GM12865 (cell line): ENCODE measurements at regions not wholly inside any gene's neighbourhood (a gene's known extent, or its start where the extent isn't known, plus 50 kb on each side); places are given as distances from the start of the nearest gene placed in this dataset.
"Not testable (repeated sequence)": the region's sequence is repeated elsewhere in the genome, so short reads cannot be mapped to it uniquely, and the experiment has no call there.

ENCODE experiments used
- DNase-seq: peaks from one replicate; pipeline ENCODE4 v3.0.0; 2010; ENCODE audit warnings: low read depth
- H3K4me3 ChIP-seq: 2 replicates; pipeline ENCODE4 v1.5.1; 2011; ENCODE audit warnings: mild to moderate bottlenecking, low read depth, low read length, control low read depth
- CTCF ChIP-seq: IDR thresholded peaks from 2 replicates; pipeline ENCODE4 v1.5.1; 2011; ENCODE audit warnings: low read length, control low read depth, low read depth, inconsistent platforms; ENCODE audit not compliant: insufficient read depth; ENCODE audit errors: missing control alignments

DNA sequence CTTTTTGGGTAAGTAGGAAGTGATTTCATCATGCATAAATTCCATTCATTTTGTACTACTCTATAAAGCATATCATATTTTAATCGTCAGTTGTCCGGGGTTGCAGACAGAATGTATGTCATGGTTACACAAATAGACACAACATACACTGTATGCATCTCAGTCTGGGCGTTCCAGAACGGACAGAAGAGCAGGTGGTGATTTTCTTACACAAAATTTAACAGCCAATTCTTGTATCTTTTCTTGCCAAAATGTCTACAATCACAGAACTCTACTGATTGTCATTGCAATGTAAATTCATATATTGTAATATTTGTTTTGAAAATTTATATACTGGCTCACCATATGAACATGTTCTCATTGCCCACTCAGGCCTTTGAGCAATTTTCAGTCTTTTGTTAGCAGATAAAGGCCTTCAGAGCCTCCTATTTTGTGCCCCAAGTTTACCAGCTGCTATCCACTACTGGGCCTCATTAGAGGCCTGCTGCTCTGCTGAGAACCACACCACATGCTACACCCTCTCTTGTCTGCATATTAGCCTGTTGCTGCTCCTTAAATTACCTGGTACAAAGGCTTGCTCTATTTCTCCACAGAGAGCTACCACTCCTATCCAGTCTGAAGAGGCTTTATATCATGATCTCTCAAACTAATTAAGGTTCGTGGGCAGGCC, 61.5 kb downstream of the PRDM13 start:
- no peak for DNase-seq
- TF ChIP-seq CTCF: no peak
- no peak overlapping the region for H3K4me3 ChIP-seq

DNA sequence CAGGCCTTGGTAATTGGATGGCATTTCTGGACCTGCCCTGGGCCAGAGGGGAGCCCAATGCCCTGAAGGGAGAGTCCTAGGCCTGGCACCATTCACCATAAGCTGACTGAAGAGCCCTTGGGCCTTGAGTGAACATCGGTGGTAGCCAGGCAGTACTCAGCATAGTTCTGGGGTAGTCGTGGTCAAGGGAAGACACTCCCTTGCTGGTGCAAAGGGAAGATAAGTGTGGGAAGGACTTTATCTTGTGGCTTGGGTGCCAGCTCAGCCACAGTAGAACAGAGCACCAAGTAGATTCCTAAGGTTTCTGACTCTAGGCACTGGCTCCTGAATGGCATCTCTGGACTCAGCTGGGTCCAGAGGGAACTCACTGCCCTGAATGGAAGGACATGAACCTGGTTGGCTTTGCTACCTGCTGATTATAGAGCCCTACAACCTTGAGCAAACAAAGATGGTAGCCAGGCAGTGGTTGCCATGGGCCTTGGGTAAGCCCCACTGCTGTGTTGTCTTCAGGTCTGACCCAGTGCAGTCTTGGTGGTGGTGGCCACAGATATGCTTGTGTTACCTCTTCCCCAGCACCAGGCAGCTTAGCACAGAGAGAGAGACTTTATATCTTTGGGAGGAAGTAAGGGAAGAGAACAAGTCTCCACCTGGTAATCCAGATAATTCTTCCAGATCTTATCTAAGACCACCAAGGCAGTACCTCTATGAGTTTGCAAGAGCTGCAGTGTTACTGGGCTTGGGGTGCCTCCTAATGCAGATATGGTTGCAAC, 83.5 kb downstream of the PRDM13 start:
- DNase-seq: no peak

GRCh38 chr6:99702287-99702686, 95.7 kb downstream of the PRDM13 start:
- not testable (repeated sequence) for DNase-seq, H3K4me3 ChIP-seq

More for the DNA sequence above, 83.5 kb downstream of the PRDM13 start:
- no peak overlapping the region for H3K4me3 ChIP-seq
- no peak for TF ChIP-seq CTCF

GRCh38 chr6:99709062-99709461, 102.4 kb downstream of the PRDM13 start:
- no peak for DNase-seq
- no peak for TF ChIP-seq CTCF
- H3K4me3 ChIP-seq: no peak overlapping the region

DNA sequence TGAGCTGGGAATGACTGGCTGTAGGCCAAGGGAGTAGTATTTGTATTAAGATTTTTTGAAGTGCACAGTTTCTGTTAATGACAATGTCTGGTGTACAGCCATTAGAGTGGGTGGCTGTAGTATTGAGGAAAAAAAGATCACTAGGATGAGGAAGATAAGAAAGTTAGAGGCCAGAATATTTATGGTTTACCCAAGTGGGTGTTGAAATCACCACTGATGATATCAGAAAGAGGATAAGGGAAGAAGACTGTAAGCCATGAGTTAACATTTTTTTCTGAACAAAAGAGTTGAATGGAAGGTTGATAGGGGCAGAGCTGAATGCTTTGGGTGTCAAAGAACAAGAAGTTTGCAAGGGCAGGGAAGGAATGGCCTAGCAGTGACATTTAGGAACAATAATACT, 104.7 kb downstream of the PRDM13 start:
- DNase-seq: no peak
- TF ChIP-seq CTCF: no peak
- no peak overlapping the region for H3K4me3 ChIP-seq

GRCh38 chr6:99711925-99712324, 105.3 kb downstream of the PRDM13 start:
- H3K4me3 ChIP-seq: no peak overlapping the region
- no peak for TF ChIP-seq CTCF
- DNase-seq: no peak

GRCh38 chr6:99712519-99712918, 105.9 kb downstream of the PRDM13 start:
- no peak for DNase-seq
- H3K4me3 ChIP-seq: no peak overlapping the region
- TF ChIP-seq CTCF: no peak

GRCh38 chr6:99722043-99722442, 115.4 kb downstream of the PRDM13 start:
- H3K4me3 ChIP-seq, DNase-seq: not testable (repeated sequence)

- DNase-seq: not testable (repeated sequence)
Observed at GRCh38 chr6:99730237-99730636, 123.6 kb downstream of the PRDM13 start.

More at GRCh38 chr6:99730237-99730636, 123.6 kb downstream of the PRDM13 start:
- not testable (repeated sequence) for H3K4me3 ChIP-seq
